ENCODE measurements at regions not wholly inside any gene's neighbourhood (a gene's known extent, or its start where the extent isn't known, plus 50 kb on each side); places are given as distances from the start of the nearest gene placed in this dataset.
"Not testable (repeated sequence)": the region's sequence is repeated elsewhere in the genome, so short reads cannot be mapped to it uniquely, and the experiment has no call there.

GRCh38 chr13:73808318-73808717 is 325.9 kb downstream of the KLF12 start:
- DNase-seq (ENCODE audit: low read depth in 3 of 3): no peak

GRCh38 chr13:73805326-73805958 is 328.8 kb downstream of the KLF12 start:
- not testable (repeated sequence) for DNase-seq (ENCODE audit: low read depth in 3 of 3)

- no peak for DNase-seq (ENCODE audit: low read depth in 3 of 3)
Observed at GRCh38 chr13:73803997-73804396, 330.2 kb downstream of the KLF12 start.

GRCh38 chr13:73800011-73800410 is 334.2 kb downstream of the KLF12 start:
- no peak for DNase-seq (ENCODE audit: low read depth in 3 of 3)

- no peak for DNase-seq (ENCODE audit: low read depth in 3 of 3)
Observed at GRCh38 chr13:73794755-73795154, 339.4 kb downstream of the KLF12 start.

GRCh38 chr13:73793361-73793760 is 340.8 kb downstream of the KLF12 start:
- DNase-seq (ENCODE audit: low read depth in 3 of 3): no peak

GRCh38 chr13:73792796-73793195 is 341.4 kb downstream of the KLF12 start:
- no peak for DNase-seq (ENCODE audit: low read depth in 3 of 3)

GRCh38 chr13:73782450-73783449 is 351.5 kb downstream of the KLF12 start:
- no peak for DNase-seq (ENCODE audit: low read depth in 3 of 3)

GRCh38 chr13:73781384-73781783 is 352.8 kb downstream of the KLF12 start:
- DNase-seq (ENCODE audit: low read depth in 3 of 3): no peak

GRCh38 chr13:73779881-73780280 is 354.3 kb downstream of the KLF12 start:
- no peak for DNase-seq (ENCODE audit: low read depth in 3 of 3)

GRCh38 chr13:73778242-73778864 is 355.9 kb downstream of the KLF12 start:
- DNase-seq (ENCODE audit: low read depth in 3 of 3): no peak

- DNase-seq (ENCODE audit: low read depth in 3 of 3): no peak
Observed at GRCh38 chr13:73777134-73777533, 357.1 kb downstream of the KLF12 start.

- no peak for DNase-seq (ENCODE audit: low read depth in 3 of 3)
Observed at GRCh38 chr13:73776151-73776785, 357.9 kb downstream of the KLF12 start.

- no peak for DNase-seq (ENCODE audit: low read depth in 3 of 3)
Observed at GRCh38 chr13:73773168-73773549, 361.0 kb downstream of the KLF12 start.

GRCh38 chr13:73772449-73773167 is 361.6 kb downstream of the KLF12 start:
- no peak for DNase-seq (ENCODE audit: low read depth in 3 of 3)

- peak in 2 of 3 experiments; percentile 6 to 17 for DNase-seq (ENCODE audit: low read depth in 3 of 3)
Observed at GRCh38 chr13:73767747-73768315, 366.4 kb downstream of the KLF12 start.

GRCh38 chr13:73767191-73767741 is 366.9 kb downstream of the KLF12 start:
- DNase-seq (ENCODE audit: low read depth in 3 of 3): no peak

- peak; percentile 31 to 64 (median 44) for DNase-seq (ENCODE audit: low read depth in 3 of 3)
Observed at GRCh38 chr13:73765651-73766384, 368.4 kb downstream of the KLF12 start.

- no peak for DNase-seq (ENCODE audit: low read depth in 3 of 3)
Observed at GRCh38 chr13:73759434-73759833, 374.8 kb downstream of the KLF12 start.

Data from stimulated activated CD4-positive, alpha-beta T cell treated with anti-CD3 and anti-CD28 coated beads, TNF-alpha, amount 100 ng/mL, for 24 hours (primary cell).